ENCODE measurements at regions not wholly inside any gene's neighbourhood (a gene's known extent, or its start where the extent isn't known, plus 50 kb on each side); places are given as distances from the start of the nearest gene placed in this dataset.

DNA sequence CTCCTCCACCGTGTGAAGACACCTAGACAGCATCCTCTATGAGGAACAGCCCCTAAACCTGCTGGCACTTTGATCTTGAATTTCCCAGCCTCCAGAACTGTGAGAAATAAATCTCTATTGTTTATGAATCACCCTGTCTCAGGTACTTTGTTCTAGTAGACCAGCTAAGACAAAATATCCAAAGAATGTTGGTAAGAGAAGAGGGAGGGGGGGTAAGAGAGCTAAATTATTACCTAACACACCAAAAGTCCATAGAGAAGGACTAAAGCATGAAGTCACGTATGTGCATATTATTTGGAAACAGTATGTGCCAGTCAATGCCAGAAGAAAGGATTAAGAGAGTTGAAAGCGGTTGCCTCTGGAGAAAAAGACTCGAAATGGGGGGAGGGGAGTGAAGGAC, 211.0 kb downstream of the SP3 start:
- TF ChIP-seq, protein P1, sequence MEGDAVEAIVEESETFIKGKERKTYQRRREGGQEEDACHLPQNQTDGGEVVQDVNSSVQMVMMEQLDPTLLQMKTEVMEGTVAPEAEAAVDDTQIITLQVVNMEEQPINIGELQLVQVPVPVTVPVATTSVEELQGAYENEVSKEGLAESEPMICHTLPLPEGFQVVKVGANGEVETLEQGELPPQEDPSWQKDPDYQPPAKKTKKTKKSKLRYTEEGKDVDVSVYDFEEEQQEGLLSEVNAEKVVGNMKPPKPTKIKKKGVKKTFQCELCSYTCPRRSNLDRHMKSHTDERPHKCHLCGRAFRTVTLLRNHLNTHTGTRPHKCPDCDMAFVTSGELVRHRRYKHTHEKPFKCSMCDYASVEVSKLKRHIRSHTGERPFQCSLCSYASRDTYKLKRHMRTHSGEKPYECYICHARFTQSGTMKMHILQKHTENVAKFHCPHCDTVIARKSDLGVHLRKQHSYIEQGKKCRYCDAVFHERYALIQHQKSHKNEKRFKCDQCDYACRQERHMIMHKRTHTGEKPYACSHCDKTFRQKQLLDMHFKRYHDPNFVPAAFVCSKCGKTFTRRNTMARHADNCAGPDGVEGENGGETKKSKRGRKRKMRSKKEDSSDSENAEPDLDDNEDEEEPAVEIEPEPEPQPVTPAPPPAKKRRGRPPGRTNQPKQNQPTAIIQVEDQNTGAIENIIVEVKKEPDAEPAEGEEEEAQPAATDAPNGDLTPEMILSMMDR (IDR thresholded peaks at IDR 0.05) = no peak
- no peak for TF ChIP-seq POLR2A (IDR thresholded peaks at IDR 0.05)
- no peak for TF ChIP-seq POLR2AphosphoS5 (IDR thresholded peaks at IDR 0.05)
